ENCODE measurements at regions not wholly inside any gene's neighbourhood (a gene's known extent, or its start where the extent isn't known, plus 50 kb on each side); places are given as distances from the start of the nearest gene placed in this dataset.

GRCh38 chr12:92601176-92601575 lies 101.6 kb upstream of the PLEKHG7 start:
- no peak for TF ChIP-seq CTCF (tag by site-specific recombination; IDR thresholded peaks at IDR 0.05)
- no peak for TF ChIP-seq ZNF660 (tag by site-specific recombination; IDR thresholded peaks at IDR 0.05)
- TF ChIP-seq PATZ1 (tag by site-specific recombination; IDR thresholded peaks at IDR 0.05) = no peak
